ENCODE measurements at regions not wholly inside any gene's neighbourhood (a gene's known extent, or its start where the extent isn't known, plus 50 kb on each side); places are given as distances from the start of the nearest gene placed in this dataset.

DNA sequence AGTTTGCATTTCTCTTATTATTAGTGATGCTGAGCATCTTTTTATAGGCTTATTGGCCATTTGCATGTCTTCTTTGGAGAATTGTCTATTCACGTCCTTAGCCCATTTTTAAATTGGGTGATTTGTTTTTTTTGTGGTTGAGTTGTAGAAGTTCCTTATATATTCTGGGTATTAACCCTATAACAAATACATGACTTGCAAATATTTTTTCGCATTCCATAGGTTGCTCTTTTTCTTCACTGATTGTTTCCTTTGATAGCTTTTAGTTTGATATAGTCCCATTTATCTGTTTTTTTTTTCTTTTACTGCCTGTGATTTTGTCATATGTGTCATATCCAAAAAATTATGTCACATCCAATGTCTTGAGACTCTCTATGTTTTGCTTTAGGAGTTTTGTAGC is 243.6 kb downstream of the GPD2 start:
- TF ChIP-seq, protein P1, sequence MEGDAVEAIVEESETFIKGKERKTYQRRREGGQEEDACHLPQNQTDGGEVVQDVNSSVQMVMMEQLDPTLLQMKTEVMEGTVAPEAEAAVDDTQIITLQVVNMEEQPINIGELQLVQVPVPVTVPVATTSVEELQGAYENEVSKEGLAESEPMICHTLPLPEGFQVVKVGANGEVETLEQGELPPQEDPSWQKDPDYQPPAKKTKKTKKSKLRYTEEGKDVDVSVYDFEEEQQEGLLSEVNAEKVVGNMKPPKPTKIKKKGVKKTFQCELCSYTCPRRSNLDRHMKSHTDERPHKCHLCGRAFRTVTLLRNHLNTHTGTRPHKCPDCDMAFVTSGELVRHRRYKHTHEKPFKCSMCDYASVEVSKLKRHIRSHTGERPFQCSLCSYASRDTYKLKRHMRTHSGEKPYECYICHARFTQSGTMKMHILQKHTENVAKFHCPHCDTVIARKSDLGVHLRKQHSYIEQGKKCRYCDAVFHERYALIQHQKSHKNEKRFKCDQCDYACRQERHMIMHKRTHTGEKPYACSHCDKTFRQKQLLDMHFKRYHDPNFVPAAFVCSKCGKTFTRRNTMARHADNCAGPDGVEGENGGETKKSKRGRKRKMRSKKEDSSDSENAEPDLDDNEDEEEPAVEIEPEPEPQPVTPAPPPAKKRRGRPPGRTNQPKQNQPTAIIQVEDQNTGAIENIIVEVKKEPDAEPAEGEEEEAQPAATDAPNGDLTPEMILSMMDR (CRISPR knock-in tag; IDR thresholded peaks at IDR 0.05): no peak
- no peak for TF ChIP-seq ZNF337 (CRISPR knock-in tag; IDR thresholded peaks at IDR 0.05; ENCODE audit: borderline replicate concordance, low read depth)

All from HepG2 (cell line).